PC-9 (cell line): ENCODE measurements at regions not wholly inside any gene's neighbourhood (a gene's known extent, or its start where the extent isn't known, plus 50 kb on each side); places are given as distances from the start of the nearest gene placed in this dataset.

Experiments
- BruUV-seq: library from RNA; stranded (reverse); fragments of 400-500 nt; replicated peaks from 2 replicates; lab custom pipeline; 2021; lab: Mats Ljungman, UMichigan
- CTCF ChIA-PET: fragments of 300-600 bp; sonication (Branson Sonifier 250); formaldehyde crosslinking; loops from one replicate; lab custom pipeline; 2022; ENCODE audit warnings: antibody characterized with exemption; lab: Charles Lee
- POLR2A ChIA-PET: fragments of 300-600 bp; sonication (Branson Sonifier 250); formaldehyde crosslinking; loops from one replicate; lab custom pipeline; 2022; ENCODE audit warnings: antibody characterized with exemption; ENCODE audit not compliant: unreplicated experiment; lab: Charles Lee
- DNase-seq, 2 experiments: peaks; one replicate each; pipeline versions ENCODE4 v3.0.0 to v3.0.0-alpha.2; 2015 to 2022; ENCODE audit warnings: mixed read lengths in 1 of 2
- H2AFZ ChIP-seq: fragments of 200-600 bp; sonication (generic); 2 replicates; pipeline ENCODE4 v1.8.1; 2017; ENCODE audit warnings: antibody characterized with exemption
- H3F3A ChIP-seq: fragments of 200-600 bp; sonication (generic); 2 replicates; pipeline ENCODE4 v1.8.1; 2017; ENCODE audit warnings: antibody characterized with exemption, mild to moderate bottlenecking, low read depth; ENCODE audit not compliant: insufficient read depth
- H3K27ac ChIP-seq: fragments of 200-600 bp; sonication (generic); 2 replicates; pipeline ENCODE4 v1.6.1; 2016; ENCODE audit warnings: mixed run types
- H3K27me3 ChIP-seq: fragments of 200-600 bp; sonication (generic); 2 replicates; pipeline ENCODE4 v1.6.1; 2016; ENCODE audit warnings: low read depth, mixed run types; ENCODE audit not compliant: insufficient read depth
- H3K36me3 ChIP-seq: fragments of 200-600 bp; sonication (generic); 2 replicates; pipeline ENCODE4 v1.6.1; 2016; ENCODE audit warnings: low read depth, mixed run types
- H3K4me1 ChIP-seq: fragments of 200-600 bp; sonication (generic); replicated peaks from 2 replicates; pipeline ENCODE4 v1.6.1; 2016; ENCODE audit warnings: mixed run types; ENCODE audit not compliant: insufficient read depth
- H3K4me2 ChIP-seq: fragments of 200-600 bp; sonication (generic); 2 replicates; pipeline ENCODE4 v1.6.1; 2017; ENCODE audit warnings: mixed run types
- H3K4me3 ChIP-seq: fragments of 200-600 bp; sonication (generic); 2 replicates; pipeline ENCODE4 v1.6.1; 2016; ENCODE audit warnings: mixed run types
- H3K79me2 ChIP-seq: fragments of 200-600 bp; sonication (generic); 2 replicates; pipeline ENCODE4 v1.6.1; 2017; ENCODE audit warnings: low read depth, mixed run types
- H3K9me2 ChIP-seq: fragments of 200-600 bp; sonication (generic); 2 replicates; pipeline ENCODE4 v1.8.1; 2017; ENCODE audit warnings: mild to moderate bottlenecking; ENCODE audit not compliant: insufficient read depth
- H3K9me3 ChIP-seq: fragments of 200-600 bp; sonication (generic); 2 replicates; pipeline ENCODE4 v1.8.1; 2016; ENCODE audit warnings: low read depth; ENCODE audit not compliant: insufficient read depth
- H4K20me1 ChIP-seq: fragments of 200-600 bp; sonication (generic); 2 replicates; pipeline ENCODE4 v1.8.1; 2017; ENCODE audit not compliant: insufficient read depth
- CTCF ChIP-seq: fragments of 200-600 bp; sonication (generic); conservative IDR thresholded peaks from 2 replicates; pipeline ENCODE4 v1.6.1; 2017; ENCODE audit warnings: mixed run types, antibody characterized with exemption, mild to moderate bottlenecking, moderate library complexity
- EZH2 ChIP-seq: fragments of 200-600 bp; sonication (generic); IDR thresholded peaks from 2 replicates; pipeline ENCODE4 v1.8.0; 2017; ENCODE audit warnings: antibody characterized with exemption, low read depth
- intact Hi-C: fragments of 100-400 bp; cut with micrococcal nuclease; formaldehyde crosslinking; loops from one replicate; pipeline ENCODE4 v1.10.0; 2022; ENCODE audit not compliant: unreplicated experiment

GRCh38 chr15:25608926-25609325 is 170.1 kb upstream of the UBE3A start:
- BruUV-seq = no TSS peak
- H2AFZ ChIP-seq = no peak overlapping the region
- no peak for DNase-seq
- H3K9me2 ChIP-seq = no peaks in the 10 kb centered on the region
- H3K4me3 ChIP-seq = no peak overlapping the region
- intact Hi-C loops = no loop called here
- H3K4me2 ChIP-seq = no peak overlapping the region
- CTCF ChIA-PET = no interaction called here
- no peaks in the 10 kb centered on the region for H3K4me1 ChIP-seq
- H3K79me2 ChIP-seq = no peaks in the 10 kb centered on the region
- no peaks in the 10 kb centered on the region for H3K27me3 ChIP-seq
- no peak for TF ChIP-seq CTCF
- TF ChIP-seq EZH2 = no peak
- no peaks in the 10 kb centered on the region for H3K9me3 ChIP-seq
- H3K36me3 ChIP-seq = no peaks in the 10 kb centered on the region
- no peaks in the 10 kb centered on the region for H4K20me1 ChIP-seq
- no peak overlapping the region for H3K27ac ChIP-seq
- no peaks in the 10 kb centered on the region for H3F3A ChIP-seq
- POLR2A ChIA-PET = no interaction called here

GRCh38 chr15:25605151-25605550 is 166.3 kb upstream of the UBE3A start:
- H3K4me1 ChIP-seq = no peaks in the 10 kb centered on the region
- no peak overlapping the region for H3K4me2 ChIP-seq
- H3K9me3 ChIP-seq = no peaks in the 10 kb centered on the region
- no peak for TF ChIP-seq CTCF
- TF ChIP-seq EZH2 = no peak
- DNase-seq = no peak
- ChIA-PET CTCF (no interaction called here), POLR2A (no interaction called here)
- H4K20me1 ChIP-seq = no peaks in the 10 kb centered on the region
- H3K27ac ChIP-seq = no peak overlapping the region
- H3F3A ChIP-seq = no peaks in the 10 kb centered on the region
- intact Hi-C loops = no loop called here
- no peaks in the 10 kb centered on the region for H3K9me2 ChIP-seq
- H3K27me3 ChIP-seq = no peaks in the 10 kb centered on the region
- no peaks in the 10 kb centered on the region for H3K36me3 ChIP-seq
- no peak overlapping the region for H3K4me3 ChIP-seq
- BruUV-seq = no TSS peak
- H3K79me2 ChIP-seq = no peaks in the 10 kb centered on the region
- H2AFZ ChIP-seq = no peak overlapping the region

GRCh38 chr15:25600751-25601150 is 161.9 kb upstream of the UBE3A start:
- H2AFZ ChIP-seq = no peak overlapping the region
- H3K4me2 ChIP-seq = no peak overlapping the region
- ChIA-PET POLR2A (no interaction called here), CTCF (no interaction called here)
- H3K9me3 ChIP-seq = no peaks in the 10 kb centered on the region
- TF ChIP-seq CTCF (no peak), EZH2 (no peak)
- H3K36me3 ChIP-seq = no peaks in the 10 kb centered on the region
- intact Hi-C loops = no loop called here
- H3K4me1 ChIP-seq = no peaks in the 10 kb centered on the region
- peaks cover 17% of the 10 kb centered on the region; the same call in 1 of the 2 replicates for H3K27me3 ChIP-seq
- no peak for DNase-seq
- no peaks in the 10 kb centered on the region for H4K20me1 ChIP-seq
- H3F3A ChIP-seq = no peaks in the 10 kb centered on the region
- BruUV-seq = no TSS peak
- no peaks in the 10 kb centered on the region for H3K9me2 ChIP-seq
- H3K27ac ChIP-seq = no peak overlapping the region
- no peaks in the 10 kb centered on the region for H3K79me2 ChIP-seq
- no peak overlapping the region for H3K4me3 ChIP-seq
